ENCODE measurements at regions not wholly inside any gene's neighbourhood (a gene's known extent, or its start where the extent isn't known, plus 50 kb on each side); places are given as distances from the start of the nearest gene placed in this dataset.

DNA sequence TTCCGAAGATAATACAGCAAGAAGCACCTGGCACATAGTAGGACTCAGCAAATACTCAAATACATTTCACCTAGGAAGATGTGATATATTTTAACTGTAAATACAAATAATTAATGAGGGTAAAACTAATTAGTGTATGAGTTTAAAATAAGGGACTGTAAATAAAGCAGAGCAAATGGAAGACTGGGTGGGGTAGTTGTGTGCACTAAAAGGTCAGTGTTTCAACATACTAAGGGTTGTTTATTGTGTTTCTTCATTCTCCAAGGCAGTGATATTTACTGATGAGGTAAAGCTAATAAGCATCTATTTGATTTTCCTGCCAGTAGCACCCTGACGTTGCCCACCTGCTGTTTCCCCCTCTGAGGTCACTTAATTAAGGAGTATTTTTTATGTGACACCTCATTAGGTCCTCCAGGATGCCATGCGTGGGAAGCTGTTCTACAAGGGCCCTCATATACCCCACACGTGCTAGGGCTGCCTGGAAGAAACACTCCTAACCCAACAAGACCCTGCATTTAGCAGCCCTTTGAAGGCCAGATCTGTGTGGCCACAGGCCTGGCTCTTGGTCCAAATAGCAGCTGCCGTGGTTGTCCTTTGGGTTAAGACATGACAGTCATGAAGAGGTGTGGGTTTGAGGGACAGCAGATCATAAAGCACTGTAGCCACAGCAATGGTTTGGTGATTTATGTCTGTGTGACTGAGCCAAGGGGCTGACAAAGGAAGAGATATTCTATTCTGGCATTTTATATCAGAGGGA, 97.5 kb upstream of the RPS23 start:
- DNase-seq (ENCODE audit: low read depth in 1 of 2, low spot score in 1 of 2) (no peak), ATAC-seq (no peak), FAIRE-seq (no peak)
- ChIA-PET POLR2A (no interaction called here), CTCF (no interaction called here)
- Histone ChIP-seq H3K9me3 (0 out of 3 replicates have a peak, but pooled peaks cover 7% of the 10 kb centered on the region), H3K27ac (no peak overlapping the region), H3K4me2 (no peak overlapping the region), H3K4me3 (no peak overlapping the region), H3K4me1 (no peaks in the 10 kb centered on the region)
- WGBS (ENCODE audit: missing lambda C conversion rate): 42% methylated on average over 5 of the region's 5 CpGs
- no peak for TF ChIP-seq JUN (IDR thresholded peaks at IDR 0.05)
- no peak for TF ChIP-seq MAFK (IDR thresholded peaks at IDR 0.05; ENCODE audit: partially characterized antibody)
- no peak for TF ChIP-seq KDM5A (IDR thresholded peaks at IDR 0.05)
- TF ChIP-seq NR3C1 (IDR thresholded peaks at IDR 0.05): no peak
- TF ChIP-seq ZC3H11A (IDR thresholded peaks at IDR 0.05): no peak
- TF ChIP-seq POLR2AphosphoS2 (conservative IDR thresholded peaks at IDR 0.05; ENCODE audit: low read length): no peak

DNA sequence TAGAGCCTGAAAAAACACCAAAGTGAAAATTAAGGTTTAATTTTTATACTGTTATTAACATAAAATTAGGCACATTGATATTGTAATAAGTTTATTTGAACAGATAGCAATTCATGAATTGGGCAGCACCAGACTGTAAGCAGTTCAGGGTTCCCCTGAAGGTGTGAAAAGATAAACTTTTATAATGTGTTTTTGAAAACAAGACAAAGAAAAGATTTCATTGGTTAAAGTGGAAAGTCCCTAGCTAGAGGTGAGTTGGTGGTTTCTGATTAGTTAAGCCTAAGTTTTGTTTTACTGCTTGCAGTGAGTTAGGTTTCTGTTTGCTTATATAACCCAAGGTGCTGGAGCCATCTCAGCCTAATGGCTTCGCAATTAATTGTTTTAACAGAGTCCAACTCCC, 96.5 kb upstream of the RPS23 start:
- no peak for FAIRE-seq
- POLR2A ChIA-PET: no interaction called here
- no peak overlapping the region for H3K4me2 ChIP-seq

DNA sequence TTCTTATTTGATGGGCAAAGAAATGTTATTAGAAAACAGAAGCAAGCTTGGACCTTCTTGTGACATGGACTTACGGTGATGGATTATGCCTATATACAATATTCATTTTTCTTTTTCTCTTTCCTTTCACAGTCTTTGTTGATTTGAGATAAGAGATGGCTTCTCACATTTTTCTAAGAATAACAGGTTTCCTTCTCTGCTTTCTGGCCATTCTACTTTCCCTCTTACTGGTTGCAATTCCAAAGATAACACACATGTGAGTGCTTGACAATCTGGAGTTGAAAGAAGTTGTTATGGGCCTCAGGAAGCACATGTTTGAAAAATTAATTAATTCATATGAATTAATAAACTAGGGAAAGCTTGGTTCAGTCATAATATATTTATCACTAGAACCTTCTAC, 89.8 kb upstream of the RPS23 start:
- 0 out of 3 replicates have a peak, but pooled peaks cover 3% of the 10 kb centered on the region for H3K9me3 ChIP-seq
- TF ChIP-seq TFCP2L1 (CRISPR knock-in tag; IDR thresholded peaks at IDR 0.05) (no peak), RAD21 (conservative IDR thresholded peaks at IDR 0.05 in 1 of 2, IDR thresholded peaks at IDR 0.05 in 1 of 2) (no peak), RNF2 (IDR thresholded peaks at IDR 0.05; ENCODE audit: borderline replicate concordance, low read depth) (no peak), HOXB13 (CRISPR knock-in tag; IDR thresholded peaks at IDR 0.05; ENCODE audit: low read depth) (no peak), ZNF302 (CRISPR knock-in tag; IDR thresholded peaks at IDR 0.05) (no peak), KDM1A (IDR thresholded peaks at IDR 0.05; ENCODE audit: low read depth) (no peak)
- TF ChIP-seq, protein P1, sequence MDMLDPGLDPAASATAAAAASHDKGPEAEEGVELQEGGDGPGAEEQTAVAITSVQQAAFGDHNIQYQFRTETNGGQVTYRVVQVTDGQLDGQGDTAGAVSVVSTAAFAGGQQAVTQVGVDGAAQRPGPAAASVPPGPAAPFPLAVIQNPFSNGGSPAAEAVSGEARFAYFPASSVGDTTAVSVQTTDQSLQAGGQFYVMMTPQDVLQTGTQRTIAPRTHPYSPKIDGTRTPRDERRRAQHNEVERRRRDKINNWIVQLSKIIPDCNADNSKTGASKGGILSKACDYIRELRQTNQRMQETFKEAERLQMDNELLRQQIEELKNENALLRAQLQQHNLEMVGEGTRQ (IDR thresholded peaks at IDR 0.05): no peak
- TF ChIP-seq, protein P2, sequence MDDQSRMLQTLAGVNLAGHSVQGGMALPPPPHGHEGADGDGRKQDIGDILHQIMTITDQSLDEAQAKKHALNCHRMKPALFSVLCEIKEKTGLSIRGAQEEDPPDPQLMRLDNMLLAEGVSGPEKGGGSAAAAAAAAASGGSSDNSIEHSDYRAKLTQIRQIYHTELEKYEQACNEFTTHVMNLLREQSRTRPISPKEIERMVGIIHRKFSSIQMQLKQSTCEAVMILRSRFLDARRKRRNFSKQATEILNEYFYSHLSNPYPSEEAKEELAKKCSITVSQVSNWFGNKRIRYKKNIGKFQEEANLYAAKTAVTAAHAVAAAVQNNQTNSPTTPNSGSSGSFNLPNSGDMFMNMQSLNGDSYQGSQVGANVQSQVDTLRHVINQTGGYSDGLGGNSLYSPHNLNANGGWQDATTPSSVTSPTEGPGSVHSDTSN (IDR thresholded peaks at IDR 0.05): no peak
- no peak for FAIRE-seq
- WGBS (ENCODE audit: missing lambda C conversion rate): 89% methylated on average over 1 of the region's 1 CpG
- CTCF ChIA-PET: interaction anchor here (1.0 to 2.2 kb wide), 4 partner anchors 10 to 23 kb away, joined by 4 to 6 read pairs (median 5); no protein-coding TSS in a partner anchor
- POLR2A ChIA-PET: no interaction called here
- H3K4me2 ChIP-seq: no peak overlapping the region
- no peak for DNase-seq (ENCODE audit: low read depth in 1 of 2, low spot score in 1 of 2)
- H3K4me3 ChIP-seq: no peak overlapping the region
- ATAC-seq: no peak
- H3K4me1 ChIP-seq: peaks cover 14% of the 10 kb centered on the region; the same call in 2 of the 3 replicates
- H3K27ac ChIP-seq: no peak overlapping the region

More for the DNA sequence above, 96.5 kb upstream of the RPS23 start:
- Histone ChIP-seq H3K4me1 (no peaks in the 10 kb centered on the region), H3K4me3 (no peak overlapping the region), H3K27ac (no peak overlapping the region), H3K9me3 (0 out of 3 replicates have a peak, but pooled peaks cover 7% of the 10 kb centered on the region)
- CTCF ChIA-PET: interaction anchor here (0.7 kb wide), 1 partner anchor 9 kb away, joined by 3 read pairs; no protein-coding TSS in a partner anchor
- DNase-seq (ENCODE audit: low read depth in 1 of 2, low spot score in 1 of 2) (no peak), ATAC-seq (no peak)
- TF ChIP-seq RNF2 (IDR thresholded peaks at IDR 0.05; ENCODE audit: borderline replicate concordance, low read depth) (no peak), ESRRA (IDR thresholded peaks at IDR 0.05; ENCODE audit: borderline replicate concordance, low read length) (no peak), CHD4 (IDR thresholded peaks at IDR 0.05; ENCODE audit: borderline replicate concordance) (no peak), MAZ (IDR thresholded peaks at IDR 0.05; ENCODE audit: borderline replicate concordance, low read depth, low read length) (no peak), CBX8 (IDR thresholded peaks at IDR 0.05) (no peak), CEBPB (IDR thresholded peaks at IDR 0.05) (no peak), JUN (IDR thresholded peaks at IDR 0.05) (no peak), EP300 (IDR thresholded peaks at IDR 0.05) (no peak)
- TF ChIP-seq, protein P2 (IDR thresholded peaks at IDR 0.05): no peak
- 59% methylated on average over 1 of the region's 1 CpG for WGBS (ENCODE audit: missing lambda C conversion rate)
